Activated naive CD4-positive, alpha-beta T cell treated with Interleukin-2 at 50 U/mL for 16 hours (primary cell): ENCODE measurements at regions not wholly inside any gene's neighbourhood (a gene's known extent, or its start where the extent isn't known, plus 50 kb on each side); places are given as distances from the start of the nearest gene placed in this dataset.
"Not testable (repeated sequence)": the region's sequence is repeated elsewhere in the genome, so short reads cannot be mapped to it uniquely, and the experiment has no call there.

Source experiments
- DNase-seq: peaks from one replicate; pipeline ENCODE4 v3.0.0-alpha.2; 2020

DNA sequence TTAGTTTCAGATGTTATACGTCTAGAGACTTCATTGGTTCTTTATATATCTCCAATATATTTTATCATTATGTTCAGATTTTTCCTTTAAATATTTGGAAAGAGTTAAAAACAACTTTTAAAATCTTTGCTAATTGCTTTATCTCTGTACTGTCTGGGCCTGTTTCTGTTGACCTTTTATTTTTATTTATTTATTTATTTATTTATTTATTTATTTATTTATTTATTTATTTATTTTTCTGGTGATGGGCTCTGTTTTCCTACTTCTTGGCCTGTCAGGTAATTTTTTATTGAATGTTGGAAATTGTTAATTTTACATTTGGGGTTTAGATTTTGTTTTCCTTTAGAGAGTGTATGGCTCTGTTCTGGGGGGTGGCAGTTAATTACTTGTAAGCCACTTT, 279.7 kb upstream of the KAZN start:
- no peak for DNase-seq

DNA sequence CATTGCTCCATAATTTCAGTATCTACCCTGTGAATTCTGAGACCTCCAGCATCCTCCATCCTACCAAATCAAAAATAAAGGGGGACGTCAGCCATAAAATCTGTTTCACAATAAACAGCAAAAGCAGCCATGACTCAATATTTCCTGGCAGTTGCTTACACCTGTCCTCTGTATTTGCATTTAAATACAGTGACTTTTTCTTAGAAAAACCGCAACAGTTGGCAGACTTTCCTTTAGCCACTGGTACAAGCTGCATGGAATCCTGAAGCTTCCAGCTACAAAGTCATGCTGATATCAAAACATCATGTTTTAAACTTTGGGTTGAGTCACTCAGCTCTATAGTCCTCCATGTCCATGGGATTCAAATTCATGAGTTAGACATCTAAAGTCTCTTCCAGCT, 278.0 kb upstream of the KAZN start:
- no peak for DNase-seq

DNA sequence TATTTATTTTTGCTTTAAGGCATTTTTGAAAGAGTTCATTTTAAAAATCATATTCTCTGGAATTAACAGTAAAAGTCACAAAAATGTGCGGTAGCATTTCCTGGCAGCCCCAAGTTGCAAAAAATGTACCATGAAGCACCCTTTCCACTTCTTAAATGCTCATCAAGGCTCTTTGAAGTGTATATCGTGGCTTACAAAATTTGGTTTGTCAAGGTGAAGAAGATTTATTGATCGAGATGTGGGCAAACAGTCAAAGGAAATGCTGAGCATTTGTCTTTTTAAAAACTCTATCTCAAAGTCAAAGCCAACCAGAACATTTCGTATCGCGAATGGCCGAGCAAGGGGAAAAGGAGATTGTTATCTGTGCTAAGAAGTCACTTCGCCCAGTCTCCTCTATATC, 277.5 kb upstream of the KAZN start:
- no peak for DNase-seq

DNA sequence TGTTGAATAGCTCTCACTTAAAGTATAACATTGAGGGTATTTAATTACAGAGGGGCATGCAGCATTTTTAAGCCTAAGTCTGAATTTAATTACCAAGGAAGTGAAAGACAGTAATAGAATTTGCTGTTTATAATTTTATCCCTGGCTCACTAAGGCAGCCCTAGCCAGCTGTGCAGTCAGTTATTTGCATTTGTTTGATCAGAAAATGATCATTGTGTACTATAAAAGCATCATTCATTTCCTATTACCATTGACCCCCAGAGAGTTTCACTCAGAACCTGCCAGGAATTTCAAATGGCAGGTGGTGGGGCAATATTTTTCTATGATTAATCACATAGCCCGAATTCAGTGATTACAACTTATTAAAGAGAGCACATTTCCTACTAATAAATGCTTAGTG, 277.1 kb upstream of the KAZN start:
- DNase-seq, result no peak

DNA sequence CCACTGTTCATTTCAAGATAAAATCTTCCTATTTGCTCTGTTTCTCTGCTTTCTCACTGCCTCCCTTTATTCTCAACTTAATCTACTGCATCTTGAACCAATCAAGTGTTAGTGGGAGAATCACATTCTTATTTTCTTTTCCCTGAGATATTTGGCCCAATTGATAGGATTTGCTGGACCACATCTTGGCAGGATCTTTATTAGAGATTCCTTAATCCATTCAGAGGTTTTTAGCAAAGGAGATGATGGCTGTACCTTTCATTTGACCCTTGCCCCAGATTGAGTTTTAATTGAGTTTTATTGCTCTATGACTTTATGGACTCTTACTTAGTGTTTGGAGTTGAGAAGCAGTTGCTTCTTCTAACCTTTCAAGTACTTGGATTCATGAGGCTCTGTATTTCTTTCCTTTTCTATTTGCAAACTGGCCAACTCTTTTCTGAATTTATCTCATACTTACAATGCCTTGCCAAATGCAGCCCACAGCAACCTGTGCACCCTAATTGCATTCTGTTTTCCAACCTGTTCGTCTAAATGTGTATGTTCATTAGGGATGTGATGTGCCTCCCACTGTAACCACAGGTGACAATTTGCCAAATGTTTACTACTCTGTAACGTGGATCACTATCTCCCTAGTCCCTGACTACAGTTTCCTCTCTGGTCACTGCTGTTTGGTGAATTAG, 274.8 kb upstream of the KAZN start:
- no peak for DNase-seq

DNA sequence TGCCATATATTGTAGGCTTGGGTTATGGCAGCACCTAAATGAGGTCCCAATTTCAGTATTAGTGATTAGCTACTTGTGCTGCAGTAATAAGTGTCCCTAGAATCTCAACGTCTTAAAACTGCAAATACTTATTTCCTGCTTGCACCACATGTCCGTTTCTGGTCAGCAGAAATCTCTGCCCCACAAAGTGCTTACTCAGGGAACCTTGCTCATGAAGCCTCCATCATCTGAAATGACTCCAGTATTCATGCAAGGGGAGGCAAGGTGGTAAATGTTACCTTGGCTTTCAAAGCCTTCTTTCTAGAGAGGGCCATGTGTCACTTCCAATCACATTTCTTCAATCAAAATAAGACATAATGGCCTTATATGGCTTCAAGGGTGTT, 274.2 kb upstream of the KAZN start:
- no peak for DNase-seq

DNA sequence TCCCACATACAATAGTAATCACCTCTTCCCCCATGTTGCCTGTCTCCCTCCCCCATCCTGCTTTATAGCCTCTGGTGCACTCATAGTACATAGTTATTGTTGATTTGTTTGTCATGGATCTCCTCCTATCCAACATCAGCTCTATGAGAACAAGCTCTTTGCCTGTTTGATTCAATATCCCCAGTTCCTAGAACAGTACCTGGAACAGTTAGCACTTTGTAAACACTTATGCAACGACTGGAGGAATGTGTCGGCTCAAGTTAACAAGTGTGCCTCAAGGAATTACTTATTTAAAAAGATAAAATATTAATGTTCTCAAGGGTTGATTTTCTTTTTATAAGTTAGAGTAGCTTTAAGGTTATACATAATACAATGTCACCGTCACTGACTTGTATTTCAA, 271.6 kb upstream of the KAZN start:
- DNase-seq, result no peak

DNA sequence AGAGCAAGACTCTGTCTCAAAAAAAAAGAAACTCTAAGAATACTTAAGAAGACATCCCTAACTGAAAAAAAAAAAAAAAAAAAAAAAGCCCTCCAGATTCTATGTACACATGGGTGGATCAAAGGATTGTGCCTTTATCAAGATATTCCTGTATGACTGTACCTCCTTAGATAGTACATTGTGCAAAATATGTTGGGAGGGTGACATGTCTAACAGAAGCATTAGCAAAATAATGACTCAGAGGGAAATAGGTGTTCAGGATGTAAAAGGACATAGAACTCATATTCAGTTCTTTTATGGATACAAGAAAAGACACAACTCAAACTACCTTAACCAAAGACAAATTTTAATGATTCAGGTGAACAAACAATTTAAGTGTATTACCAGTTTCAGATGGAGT, 269.8 kb upstream of the KAZN start:
- no peak for DNase-seq

DNA sequence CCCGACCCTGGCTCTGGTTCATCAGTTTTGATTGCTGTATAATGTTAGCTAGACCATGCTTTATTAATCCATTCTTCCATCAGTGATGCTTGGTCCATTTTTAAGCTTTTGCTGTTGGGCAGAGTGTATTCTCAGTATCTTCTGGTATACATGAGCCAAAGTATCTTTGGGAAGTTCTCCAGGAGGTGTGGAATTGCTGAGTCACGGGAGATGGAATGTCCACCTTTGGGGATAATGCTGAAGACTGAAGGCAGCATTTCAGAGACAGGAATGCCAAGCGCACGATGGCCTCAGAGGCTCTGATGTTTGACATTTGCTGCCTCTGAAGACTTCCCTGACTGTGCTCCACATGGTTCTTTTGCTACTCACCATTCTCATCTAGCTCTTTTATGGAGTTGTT, 266.3 kb upstream of the KAZN start:
- no peak for DNase-seq

DNA sequence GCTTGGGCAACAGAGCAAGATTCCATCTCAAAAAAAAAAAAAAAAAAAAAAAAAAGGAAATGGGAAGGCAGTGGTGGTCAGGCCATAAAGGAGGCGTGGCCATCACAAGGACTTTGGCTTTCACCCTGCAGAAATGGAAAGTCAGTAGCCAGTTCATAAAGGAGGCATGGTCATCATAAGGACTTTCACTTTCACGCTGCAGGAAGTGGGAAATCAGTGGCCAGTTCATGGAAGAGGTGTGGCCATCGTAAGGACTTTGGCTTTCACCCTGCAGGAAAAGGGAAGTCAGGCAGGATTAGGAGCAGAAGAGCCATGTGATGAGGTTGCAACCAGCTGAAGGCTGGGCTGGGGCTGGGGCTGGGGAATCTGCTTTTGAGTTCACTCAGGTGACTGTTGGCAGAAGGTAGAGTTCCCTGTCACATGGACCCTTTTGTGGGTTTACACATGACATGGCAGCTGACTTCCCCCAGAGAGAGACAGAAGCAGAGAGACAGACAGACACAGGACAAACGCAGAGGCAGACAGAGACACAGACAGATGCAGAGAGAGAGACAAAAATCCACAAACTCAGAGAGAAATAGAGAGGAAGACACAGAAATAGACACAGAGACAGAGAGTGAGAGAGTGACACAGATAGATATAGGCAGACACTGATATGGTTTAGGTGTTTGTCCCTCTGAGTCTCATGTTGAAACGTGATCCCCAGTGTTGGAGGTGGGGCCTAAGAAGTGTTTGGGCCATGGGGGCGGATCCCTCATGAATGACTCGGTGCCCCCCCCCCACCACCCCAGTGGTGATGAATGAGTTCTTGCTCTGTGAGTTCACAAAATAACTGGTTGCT, 263.9 kb upstream of the KAZN start:
- DNase-seq, result no peak

DNA sequence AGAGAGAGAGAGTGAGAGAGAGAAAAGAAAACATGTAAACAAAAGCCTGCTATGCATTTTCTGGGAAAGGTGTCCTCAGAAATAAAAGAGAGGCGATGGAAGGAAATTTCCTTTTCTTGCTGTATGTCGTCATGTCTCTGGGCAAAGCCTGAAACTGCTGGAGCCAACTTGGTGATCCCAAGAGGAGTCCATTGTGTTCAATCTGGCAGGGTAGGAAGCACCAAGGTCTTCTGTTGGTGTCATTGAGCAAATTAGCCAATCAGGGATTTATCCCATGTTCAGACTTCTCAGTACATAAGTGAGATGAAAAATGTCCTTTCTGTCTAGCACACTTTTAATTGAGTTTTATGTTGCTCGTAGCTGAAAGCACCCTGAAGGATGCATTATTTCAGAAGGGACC, 260.0 kb upstream of the KAZN start:
- DNase-seq, result no peak

DNA sequence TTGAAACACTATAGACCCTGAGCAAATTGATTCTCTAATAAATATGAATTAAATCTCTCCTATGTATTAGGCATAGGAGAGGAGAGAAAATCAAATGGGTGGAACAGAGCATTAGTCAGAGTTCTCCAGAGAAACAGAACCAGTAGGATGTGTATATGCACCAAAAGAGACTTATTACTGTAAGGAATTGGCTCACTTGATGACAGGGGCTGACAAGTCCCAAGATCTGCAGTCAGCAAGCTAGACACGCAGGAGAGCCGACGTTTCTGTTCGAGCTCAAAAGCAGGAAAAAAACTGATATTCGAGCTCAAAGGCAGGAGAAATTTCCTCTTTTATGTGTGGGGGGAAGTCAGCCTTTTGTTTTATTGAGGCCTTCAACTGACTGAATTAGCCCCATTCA, 259.2 kb upstream of the KAZN start:
- no peak for DNase-seq

DNA sequence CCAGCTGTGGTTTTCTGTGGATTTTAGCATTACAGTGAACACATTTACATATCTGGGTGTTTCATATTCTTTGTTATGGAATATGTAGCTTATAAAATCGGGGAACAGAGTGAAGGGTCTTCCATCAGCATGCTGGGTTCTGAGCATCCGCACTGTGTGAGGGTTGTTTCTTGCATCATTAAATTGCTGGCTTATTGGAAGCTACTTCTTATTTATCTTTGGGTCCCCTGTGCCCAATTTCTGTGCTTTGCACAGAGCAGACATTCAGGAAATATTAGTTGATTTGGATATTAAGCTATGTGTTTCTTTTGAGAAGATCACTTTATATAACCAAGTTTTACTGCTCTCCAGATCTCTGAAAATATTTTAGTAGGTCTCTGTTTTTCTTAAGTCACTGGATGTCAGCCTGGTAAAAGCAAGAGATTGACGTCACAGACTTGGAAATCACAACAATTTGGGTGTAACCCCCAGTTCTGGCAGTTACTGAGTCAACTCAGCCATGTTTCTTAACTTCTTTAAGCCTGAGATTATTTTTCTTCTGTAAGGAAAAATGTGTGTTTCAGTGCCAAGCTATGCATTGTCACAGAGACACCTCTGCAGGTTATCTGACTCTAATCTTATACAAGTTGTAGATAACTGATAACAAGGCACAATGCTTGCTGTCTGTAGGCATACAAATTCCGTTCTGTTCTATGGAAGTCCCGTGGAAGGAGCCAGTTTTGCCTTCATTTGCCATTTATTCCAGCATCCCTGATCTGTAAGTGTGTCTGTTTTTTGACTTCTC, 258.3 kb upstream of the KAZN start:
- DNase-seq, result no peak

DNA sequence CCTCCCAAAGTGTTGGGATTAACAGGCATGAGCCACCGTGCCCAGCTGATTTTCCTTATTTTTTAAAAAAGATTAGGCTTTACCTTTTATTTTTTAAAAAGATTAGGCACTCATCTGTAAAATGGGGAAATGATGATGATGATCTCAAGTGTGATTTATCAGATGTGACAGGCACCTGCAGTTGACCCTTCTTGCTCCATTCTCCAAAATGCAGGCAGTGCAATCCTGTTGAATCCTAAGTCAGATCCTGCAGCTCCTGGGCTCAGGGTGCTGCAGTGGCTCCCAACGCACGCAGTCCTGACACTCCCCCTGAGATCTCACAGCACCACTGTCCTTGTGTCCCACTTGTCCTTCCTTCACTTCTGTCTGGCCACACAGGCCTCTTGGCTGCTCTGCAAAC, 257.3 kb upstream of the KAZN start:
- no peak for DNase-seq

DNA sequence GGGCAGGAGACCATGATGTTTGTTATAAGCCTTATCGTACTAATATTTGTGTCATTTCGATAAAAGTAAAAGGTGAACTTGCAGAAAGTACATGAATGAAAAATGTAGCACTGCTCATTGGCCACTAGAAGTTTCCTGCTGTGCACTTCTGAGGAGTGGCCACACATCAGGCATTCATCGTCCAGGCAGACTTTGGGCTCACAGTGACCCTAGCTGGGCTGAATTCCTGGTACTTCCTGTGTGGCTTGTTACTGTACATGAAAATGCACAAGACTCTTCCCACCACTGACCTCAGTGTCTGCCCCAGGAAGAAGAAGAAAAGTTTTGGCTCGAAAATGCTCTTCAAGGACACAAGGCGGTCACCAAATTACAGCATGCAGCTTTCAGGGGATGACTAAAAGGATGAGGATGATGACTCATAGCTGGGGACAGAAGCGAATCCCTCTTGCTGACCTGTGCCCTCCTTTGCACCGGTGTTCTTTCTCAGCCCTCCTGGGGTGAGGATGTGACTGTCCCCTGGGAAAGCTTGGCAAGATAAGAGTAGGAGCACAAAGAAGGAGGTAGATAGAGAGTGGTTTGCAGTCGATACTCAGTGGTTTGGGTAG, 252.4 kb upstream of the KAZN start:
- DNase-seq, result no peak

DNA sequence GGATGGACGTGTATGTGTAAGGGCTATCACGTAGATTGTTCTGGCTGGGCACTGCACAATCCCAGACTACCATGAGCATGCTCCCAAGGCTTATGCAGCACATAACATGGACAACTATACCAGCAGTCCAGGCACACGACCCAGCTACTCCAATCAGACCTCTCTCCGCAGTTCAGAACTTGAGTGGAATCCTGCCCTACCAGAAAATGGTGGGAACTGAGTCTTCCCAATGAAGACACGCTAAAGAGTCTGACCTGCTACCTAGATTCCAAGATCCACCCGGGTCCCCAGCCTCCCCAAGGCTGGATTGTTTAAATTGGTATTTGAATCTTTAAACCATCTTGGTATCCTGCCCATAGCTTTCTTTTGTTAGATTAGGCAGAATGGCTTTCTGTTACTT, 251.3 kb upstream of the KAZN start:
- no peak for DNase-seq

DNA sequence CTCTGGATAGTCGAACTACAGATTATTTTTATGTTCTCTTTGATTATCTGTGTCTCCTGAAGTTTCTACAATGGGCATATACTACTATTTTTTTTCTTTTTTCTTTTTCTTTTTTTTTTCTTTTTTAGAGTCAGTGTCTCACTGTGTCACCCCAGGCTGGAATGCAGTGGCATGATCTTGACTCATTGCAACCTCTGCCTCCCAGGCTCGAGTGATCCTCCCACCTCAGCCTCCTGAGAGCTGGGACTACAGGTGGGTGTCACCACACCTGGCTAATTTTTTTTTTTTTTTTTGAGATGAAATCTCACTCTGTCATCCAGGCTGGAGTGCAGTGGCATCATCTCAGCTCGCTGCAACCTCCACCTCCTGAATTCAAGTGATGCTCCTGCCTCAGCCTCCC, 250.7 kb upstream of the KAZN start:
- no peak for DNase-seq

DNA sequence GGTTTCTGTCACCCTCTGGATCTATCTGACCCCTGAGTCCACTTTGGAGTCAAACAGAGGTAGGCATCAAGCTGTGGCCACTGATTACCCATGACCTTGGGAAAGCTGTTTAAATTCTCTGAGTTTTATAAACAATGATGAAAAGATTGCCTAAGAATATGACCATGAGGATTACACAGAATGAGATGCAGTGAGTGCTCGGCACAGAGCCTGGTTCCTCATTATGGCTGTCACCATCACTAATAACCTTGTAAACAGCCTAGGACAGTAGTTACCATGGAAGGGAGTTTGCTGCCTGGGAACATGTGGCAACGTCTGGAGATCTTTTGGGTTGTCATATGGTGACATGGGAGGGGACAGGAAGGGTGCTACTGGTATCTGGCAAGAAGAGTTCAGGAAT, 248.3 kb upstream of the KAZN start:
- DNase-seq, result no peak

DNA sequence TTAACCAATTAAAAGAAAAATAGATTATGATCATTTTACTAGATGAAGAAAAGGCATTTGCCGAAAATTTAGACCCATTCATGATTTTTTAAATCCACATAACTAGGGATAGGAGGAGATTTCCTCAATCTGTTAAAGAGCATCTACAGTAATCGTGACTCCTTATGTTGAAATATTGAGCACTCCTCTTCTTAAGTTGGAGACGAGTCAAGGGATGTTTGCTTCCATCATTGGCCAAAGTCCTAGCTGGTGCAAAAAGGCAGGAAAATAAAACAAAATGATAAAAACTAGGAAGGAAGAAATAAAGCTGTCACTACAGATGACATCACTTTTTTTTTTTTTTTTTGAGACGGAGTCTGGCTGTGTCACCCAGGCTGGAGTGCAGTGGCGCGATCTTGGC, 245.6 kb upstream of the KAZN start:
- DNase-seq, result no peak

DNA sequence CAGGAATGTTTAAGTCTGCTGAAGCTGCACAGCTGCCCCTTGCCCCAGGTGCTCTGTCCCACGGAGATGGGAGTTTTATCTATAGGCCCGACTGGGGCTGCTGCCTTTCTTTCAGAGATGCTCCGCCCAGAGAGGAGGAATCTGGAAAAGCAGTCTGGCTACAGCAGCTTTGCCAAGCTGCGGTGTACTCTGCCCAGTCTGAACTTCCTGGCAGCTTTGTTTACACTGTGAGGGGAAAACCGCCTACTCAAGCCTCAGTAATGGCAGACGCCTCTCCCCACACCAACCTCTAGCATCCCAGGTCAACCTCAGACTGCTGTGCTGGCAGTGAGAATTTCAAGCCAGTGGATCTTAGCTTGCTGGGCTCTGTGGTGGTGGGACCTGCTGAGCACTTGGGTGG, 237.5 kb upstream of the KAZN start:
- not testable (repeated sequence) for DNase-seq

DNA sequence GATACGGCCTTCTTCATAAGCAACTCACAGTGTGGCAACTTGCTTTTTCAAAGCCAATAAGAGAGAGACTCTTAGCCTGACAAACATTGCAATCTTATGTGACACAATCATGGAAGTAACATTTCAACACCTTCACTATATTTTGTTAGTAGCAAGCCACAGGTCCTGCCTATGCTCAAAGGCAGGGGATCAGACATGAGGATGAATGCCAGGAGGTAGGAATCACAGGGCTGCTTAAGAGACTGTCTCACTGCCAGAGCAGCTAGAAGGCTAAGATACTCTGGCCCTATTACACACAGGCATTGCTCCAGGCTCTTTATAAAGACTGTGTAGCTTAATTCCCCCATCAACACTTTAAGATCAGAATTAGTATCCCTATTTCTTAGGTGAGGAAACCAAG, 236.2 kb upstream of the KAZN start:
- DNase-seq, result no peak

DNA sequence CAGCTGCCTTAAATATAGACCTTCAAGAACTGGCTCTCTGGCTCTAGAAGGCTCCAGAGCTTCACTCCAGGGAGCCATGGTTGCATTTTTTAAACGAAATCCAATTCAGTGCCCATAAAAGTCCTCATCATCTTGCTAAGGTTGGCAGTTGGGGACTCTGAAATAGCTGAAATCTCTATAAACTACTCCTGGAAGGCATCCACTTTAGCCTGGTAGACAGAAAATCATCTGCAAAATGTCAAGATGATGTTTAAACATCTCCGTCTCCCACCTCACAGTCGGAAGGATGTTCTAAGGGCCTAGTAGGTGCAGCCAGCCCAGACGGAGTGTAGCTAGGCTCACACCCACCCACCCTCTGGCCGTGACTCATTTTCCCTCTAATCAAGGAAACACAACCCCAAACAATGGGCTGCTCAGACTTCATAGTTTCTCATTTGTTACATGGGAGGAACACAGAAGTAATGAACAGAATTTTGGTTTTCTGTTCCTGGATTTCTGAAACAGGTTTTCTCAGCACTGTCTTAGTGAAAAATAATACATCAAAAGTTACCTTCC, 235.4 kb upstream of the KAZN start:
- DNase-seq, result no peak

DNA sequence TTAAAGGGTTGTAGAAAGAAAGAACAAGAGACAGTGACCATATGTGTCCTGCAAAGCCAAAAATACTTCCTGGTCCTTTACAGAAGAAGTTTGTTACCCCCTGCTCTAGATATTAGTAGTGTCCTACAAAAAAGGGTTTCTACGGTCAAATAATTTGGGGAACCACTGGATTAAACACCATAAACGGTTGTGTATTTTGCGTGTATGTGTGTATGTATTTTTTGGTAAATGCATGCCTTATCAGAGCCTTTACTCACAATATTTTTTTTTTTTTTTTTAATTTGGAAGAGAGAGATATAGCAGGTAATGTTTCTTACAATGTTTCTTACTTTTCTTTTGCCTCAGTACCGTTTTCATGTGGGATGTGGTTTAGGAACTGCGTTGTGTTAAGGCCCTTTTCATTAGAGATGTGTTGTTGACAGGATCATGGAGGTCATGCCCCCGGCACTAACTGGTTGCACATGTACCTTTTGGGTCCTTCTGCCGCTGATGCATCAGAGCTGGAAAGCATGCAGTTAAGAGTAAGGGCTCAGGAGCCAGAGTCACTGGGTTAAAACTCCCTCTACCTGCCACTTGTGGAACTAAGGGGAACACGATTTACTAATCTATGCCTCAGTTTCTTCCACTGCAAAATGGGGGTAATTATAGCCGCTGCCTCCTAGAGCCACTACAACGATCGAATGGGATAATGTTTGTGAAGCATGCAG, 234.6 kb upstream of the KAZN start:
- no peak for DNase-seq
